DMS114 treated with DMSO at 0.1 percent for 48 hours (cell line): ENCODE measurements at regions not wholly inside any gene's neighbourhood (a gene's known extent, or its start where the extent isn't known, plus 50 kb on each side); places are given as distances from the start of the nearest gene placed in this dataset.

ENCODE experiments used
- DNase-seq: peaks from one replicate; lab custom pipeline; 2025; ENCODE audit not compliant: unreplicated experiment; lab: John Stamatoyannopoulos, UW

GRCh38 chr10:8921568-8921967, 867.1 kb downstream of the GATA3 start:
- DNase-seq: no peak

- no peak for DNase-seq
Observed at GRCh38 chr10:8923096-8923495, 868.6 kb downstream of the GATA3 start.

DNA sequence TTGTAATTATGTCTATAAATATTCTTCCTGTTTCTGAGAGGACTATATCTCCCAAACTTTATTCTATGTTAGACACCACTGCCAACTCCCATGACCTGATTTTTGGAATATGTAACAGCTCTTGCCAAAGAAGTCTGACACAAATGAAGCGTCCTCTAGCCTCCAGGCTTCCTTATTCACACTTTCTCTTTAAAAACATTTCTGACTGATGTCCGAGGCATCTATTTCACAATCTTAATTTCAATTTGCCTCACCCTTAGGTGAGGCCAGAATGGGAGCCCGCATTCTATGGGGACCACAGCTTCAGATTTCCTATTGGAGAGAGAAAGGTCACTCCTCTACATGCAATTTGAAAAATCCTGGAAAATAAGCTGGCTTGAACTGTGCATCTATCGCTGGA, 873.2 kb downstream of the GATA3 start:
- no peak for DNase-seq

- DNase-seq: no peak
Observed at GRCh38 chr10:8946451-8946850, 892.0 kb downstream of the GATA3 start.

DNA sequence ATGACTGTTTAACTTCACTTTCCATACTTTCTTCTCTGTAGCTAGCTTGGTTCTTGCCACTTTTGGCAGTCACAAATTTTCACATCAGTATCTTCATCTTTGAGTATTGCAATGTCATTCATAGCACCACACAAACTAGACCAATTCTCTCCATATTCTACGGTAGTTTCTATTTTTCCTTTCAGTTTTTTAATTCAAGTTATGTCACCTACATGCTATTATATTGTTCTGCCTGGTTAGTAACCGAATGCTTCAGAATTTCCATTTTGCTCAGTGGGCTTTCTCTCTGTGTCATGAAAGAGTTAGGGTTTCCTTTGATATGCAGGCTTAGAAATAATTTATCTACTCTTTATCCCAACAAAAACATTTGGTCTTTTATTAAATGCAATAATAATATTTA, 896.5 kb downstream of the GATA3 start:
- DNase-seq: no peak

DNA sequence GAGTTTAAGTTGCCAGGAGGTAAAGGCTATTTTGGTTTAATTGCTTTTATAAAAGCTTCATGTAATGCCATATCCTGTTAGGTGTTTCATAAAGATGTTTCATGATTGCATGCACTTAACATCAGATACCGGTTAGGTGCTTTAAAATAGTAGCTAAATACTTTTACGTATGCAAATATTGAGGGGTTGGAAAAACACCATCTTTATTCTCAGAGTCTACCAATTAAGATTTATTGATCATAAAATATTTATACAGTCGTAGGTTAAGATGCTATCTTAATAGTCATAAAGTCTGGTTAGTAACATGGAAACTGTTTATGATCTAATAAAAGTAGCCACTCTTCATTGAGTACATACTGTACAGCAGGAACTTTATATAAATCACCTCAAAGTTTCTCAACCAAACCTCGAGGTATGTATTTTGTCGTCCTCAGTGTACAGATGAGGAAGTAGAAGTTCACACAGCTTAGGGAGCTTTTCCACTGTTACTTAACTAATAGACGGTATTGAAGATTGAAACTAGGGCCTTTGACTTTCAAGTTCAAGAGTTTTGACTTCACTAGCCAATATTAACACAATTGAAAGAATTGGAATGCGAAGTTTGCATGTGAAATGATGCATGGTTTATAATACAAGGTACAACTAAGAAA, 897.1 kb downstream of the GATA3 start:
- no peak for DNase-seq

DNA sequence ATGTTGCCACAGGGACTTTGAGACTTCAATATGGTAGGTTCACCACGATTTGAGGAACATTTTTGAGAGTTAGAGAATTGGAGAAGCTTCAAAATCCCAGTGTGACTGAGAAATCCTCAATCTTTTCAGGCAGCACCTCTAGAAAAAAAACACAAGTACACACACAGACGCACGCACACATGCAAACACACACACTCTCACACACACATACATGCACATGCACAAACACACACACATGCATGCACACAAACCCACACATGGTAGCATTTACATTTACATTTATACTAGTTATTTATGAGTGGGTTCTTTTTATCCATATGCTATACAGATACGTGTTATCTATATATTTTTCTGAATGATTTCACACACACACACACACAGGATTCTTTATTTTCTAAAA, 901.9 kb downstream of the GATA3 start:
- no peak for DNase-seq

DNA sequence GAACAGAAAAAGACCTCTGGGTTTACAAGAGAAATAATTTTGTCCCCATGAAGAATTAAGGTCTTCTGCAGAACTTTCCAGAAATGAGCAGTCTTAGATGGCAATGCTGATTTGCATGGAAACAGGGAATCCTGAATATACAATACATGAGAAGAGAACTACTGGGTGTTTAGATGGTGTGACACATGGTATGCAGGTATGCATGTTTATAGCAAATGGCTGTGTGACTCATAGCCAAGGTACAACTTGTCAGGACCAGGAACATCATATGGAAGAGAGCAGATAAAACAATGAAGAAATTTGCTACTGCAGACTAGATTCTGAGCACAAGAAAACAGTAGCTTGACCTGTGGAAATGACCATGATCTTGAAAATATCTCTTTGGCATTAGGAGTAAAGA, 907.8 kb downstream of the GATA3 start:
- no peak for DNase-seq

- DNase-seq: no peak
Observed at GRCh38 chr10:8967061-8967460, 912.6 kb downstream of the GATA3 start.

DNA sequence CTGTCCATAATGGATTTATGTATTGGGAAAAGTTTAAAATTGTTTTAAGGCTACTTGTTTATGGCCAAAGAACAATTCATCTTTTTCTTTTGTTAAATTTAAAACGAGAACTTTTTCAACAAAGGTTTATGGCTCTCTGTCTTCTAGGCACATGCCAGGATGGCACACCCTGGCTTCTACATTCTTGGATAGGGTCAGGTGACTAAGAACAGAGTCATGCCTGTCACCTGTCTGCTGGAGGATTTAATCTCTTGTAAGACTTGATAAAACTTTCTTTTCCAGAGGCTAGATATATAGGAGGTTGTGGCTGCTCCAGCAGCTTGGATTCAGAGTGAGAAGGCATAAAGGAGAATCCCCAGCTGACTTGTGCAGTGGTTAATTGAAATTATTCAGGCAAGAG, 915.4 kb downstream of the GATA3 start:
- DNase-seq: no peak

DNA sequence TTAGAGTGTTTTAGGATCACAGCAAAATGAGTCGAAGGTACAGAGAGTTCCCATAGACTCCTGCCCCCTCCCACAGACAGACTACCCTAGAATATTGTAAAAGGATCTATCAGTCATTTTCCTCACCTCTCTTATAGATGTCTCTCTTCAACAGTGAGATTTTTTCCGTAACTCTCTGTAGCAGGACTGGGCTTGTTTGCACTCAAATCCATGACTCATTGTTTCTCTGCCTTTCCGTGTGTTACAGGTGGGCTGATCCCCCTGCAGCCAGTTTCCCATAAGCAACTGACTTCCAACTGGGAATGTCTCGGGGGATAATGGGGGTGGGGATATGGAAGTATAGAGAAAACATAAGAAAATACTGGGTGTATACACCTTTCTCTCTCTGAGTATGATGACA, 921.0 kb downstream of the GATA3 start:
- no peak for DNase-seq

- DNase-seq: no peak
Observed at GRCh38 chr10:8978100-8978499, 923.6 kb downstream of the GATA3 start.

GRCh38 chr10:8979976-8980375, 925.5 kb downstream of the GATA3 start:
- no peak for DNase-seq

GRCh38 chr10:8981277-8981676, 926.8 kb downstream of the GATA3 start:
- no peak for DNase-seq

- no peak for DNase-seq
Observed at GRCh38 chr10:8985651-8986050, 931.2 kb downstream of the GATA3 start.

- no peak for DNase-seq
Observed at GRCh38 chr10:8986975-8987374, 932.5 kb downstream of the GATA3 start.

GRCh38 chr10:8987712-8988111, 933.2 kb downstream of the GATA3 start:
- no peak for DNase-seq

GRCh38 chr10:8990280-8990987, 935.9 kb downstream of the GATA3 start:
- no peak for DNase-seq

GRCh38 chr10:8992009-8992408, 937.5 kb downstream of the GATA3 start:
- DNase-seq: no peak

- DNase-seq: no peak
Observed at GRCh38 chr10:8993864-8994263, 939.4 kb downstream of the GATA3 start.

DNA sequence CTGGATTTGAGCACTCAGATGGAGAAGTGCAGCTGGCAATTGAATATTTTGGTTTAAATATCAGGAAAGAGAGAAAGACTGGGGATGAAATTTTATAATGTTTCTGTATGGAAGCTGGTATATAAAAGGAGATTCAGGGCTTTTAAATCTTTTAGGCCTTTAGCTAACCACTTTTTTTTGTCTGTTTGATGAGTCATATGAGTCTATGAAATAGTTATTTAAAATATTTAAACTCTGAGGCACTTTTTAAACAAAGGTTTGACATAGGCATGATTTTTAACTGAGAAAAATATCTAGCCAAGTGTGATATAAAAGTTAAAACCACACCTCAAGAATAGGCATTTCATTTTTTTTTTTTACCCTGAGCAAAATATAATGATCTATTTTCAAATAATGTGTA, 944.3 kb downstream of the GATA3 start:
- DNase-seq: no peak

- no peak for DNase-seq
Observed at GRCh38 chr10:9003122-9003521, 948.6 kb downstream of the GATA3 start.

- no peak for DNase-seq
Observed at GRCh38 chr10:9004736-9005135, 950.2 kb downstream of the GATA3 start.
